HepG2 (cell line): ENCODE measurements at regions not wholly inside any gene's neighbourhood (a gene's known extent, or its start where the extent isn't known, plus 50 kb on each side); places are given as distances from the start of the nearest gene placed in this dataset.
A peak's percentile ranks its signal among the peaks of the same experiment; 100 is the strongest.

Experiments
- ATAC-seq: fragments of 200-7000 bp; cut with Tn5 transposase; 3 replicates; pipeline ENCODE4 v1.9.1; 2020; ENCODE audit warnings: mild to moderate bottlenecking, moderate library complexity
- BruUV-seq: library from RNA; stranded (reverse); fragments of 400-500 nt; replicated peaks from 2 replicates; lab custom pipeline; 2021; lab: Mats Ljungman, UMichigan
- CTCF ChIA-PET: fragments of 300-600 bp; formaldehyde crosslinking; extraction: SDS; loops from one replicate; lab custom pipeline; 2021; ENCODE audit warnings: low total read pairs, inconsistent platforms, low intra/inter-chr PET ratio; lab: Yijun Ruan, JAX
- POLR2A ChIA-PET: fragments of 350-600 bp; sonication (Branson Sonifier 250); formaldehyde crosslinking; loops from one replicate; lab custom pipeline; 2020; ENCODE audit warnings: antibody characterized with exemption, inconsistent platforms; lab: Yijun Ruan, JAX
- DNase-seq: peaks from one replicate; pipeline ENCODE4 v3.0.0-alpha.2; 2015; ENCODE audit warnings: low spot score
- FAIRE-seq: peaks from 3 replicates; lab custom pipeline; 2011; peaks lifted over from hg19 to GRCh38; lab: Jason Lieb, UNC
- H2AFZ ChIP-seq: one replicate; pipeline ENCODE4 v1.6.1; 2011; ENCODE audit warnings: low read length, inconsistent platforms
- H3K27ac ChIP-seq: fragments of 300-600 bp; 3 replicates; pipeline ENCODE4 v1.8.0; 2011; ENCODE audit warnings: mixed run types, mild to moderate bottlenecking, mixed read lengths, low read length, inconsistent platforms; ENCODE audit not compliant: insufficient read depth; ENCODE audit errors: extremely low read length
- H3K27me3 ChIP-seq, 2 experiments: fragments of 200-600 bp in 1 of 2; 2 replicates in 1 of 2; 3 replicates in 1 of 2; pipeline versions ENCODE4 v1.6.0 to v1.8.0; 2011; ENCODE audit warnings: low read length in 2 of 2, mild to moderate bottlenecking in 2 of 2, moderate library complexity in 2 of 2, inconsistent platforms in 1 of 2; ENCODE audit not compliant: insufficient read depth in 2 of 2, control insufficient read depth in 1 of 2
- H3K36me3 ChIP-seq, 2 experiments: fragments of 200-600 bp in 1 of 2; replicated peaks in 1 of 2; 2 replicates in 1 of 2; 3 replicates in 1 of 2; pipeline versions ENCODE4 v1.5.1 to v1.8.0; 2011; ENCODE audit warnings: low read length in 2 of 2, inconsistent platforms in 1 of 2; ENCODE audit not compliant: insufficient read depth in 2 of 2, control insufficient read depth in 1 of 2
- H3K4me1 ChIP-seq: 2 replicates; pipeline ENCODE4 v1.5.1; 2012; ENCODE audit warnings: low read length, inconsistent platforms; ENCODE audit not compliant: insufficient read depth
- H3K4me2 ChIP-seq: 2 replicates; pipeline ENCODE4 v1.6.0; 2011; ENCODE audit warnings: low read depth, low read length, inconsistent platforms
- H3K4me3 ChIP-seq, 3 experiments: fragments of 200-600 bp in 1 of 3; sonication (generic), shearing (Covaris generic) in 1 of 3; replicated peaks in 1 of 3; 2 replicates each; pipeline ENCODE4 v1.5.1; 2011 to 2016; ENCODE audit warnings: low read length in 3 of 3, inconsistent platforms in 2 of 3, low read depth in 2 of 3, mild to moderate bottlenecking in 2 of 3, control low read depth in 1 of 3, mixed read lengths in 1 of 3; ENCODE audit not compliant: insufficient read depth in 1 of 3
- H3K79me2 ChIP-seq: one replicate; pipeline ENCODE4 v1.6.1; 2011; ENCODE audit warnings: low read length, inconsistent platforms; ENCODE audit not compliant: insufficient read depth
- H3K9ac ChIP-seq: 2 replicates; pipeline ENCODE4 v1.6.0; 2011; ENCODE audit warnings: mild to moderate bottlenecking, low read depth, low read length, inconsistent platforms; ENCODE audit not compliant: insufficient read depth
- H3K9me3 ChIP-seq: 2 replicates; pipeline ENCODE4 v1.5.1; 2012; ENCODE audit warnings: mild to moderate bottlenecking, low read length
- H4K20me1 ChIP-seq: 2 replicates; pipeline ENCODE4 v1.6.0; 2011; ENCODE audit warnings: inconsistent platforms, mild to moderate bottlenecking, low read length, moderate library complexity; ENCODE audit not compliant: insufficient read depth
- ARNTL ChIP-seq: sonication (generic); formaldehyde crosslinking; IDR thresholded peaks from 2 replicates; pipeline ENCODE4 v1.4.0; 2020; ENCODE audit warnings: mild to moderate bottlenecking, missing genetic modification reagents
- FOXP1 ChIP-seq, 2 experiments: fragments of 450-650 bp in 1 of 2; IDR thresholded peaks; 2 replicates each; pipeline ENCODE4 v1.6.1; 2017 to 2018; ENCODE audit warnings: antibody characterized with exemption in 1 of 2
- HMG20B ChIP-seq: conservative IDR thresholded peaks from 2 replicates; pipeline ENCODE4 v1.6.1; 2016; ENCODE audit warnings: missing genetic modification reagents, missing compliant biosample characterization
- MEIS2 ChIP-seq: sonication (generic); formaldehyde crosslinking; IDR thresholded peaks from 2 replicates; pipeline ENCODE4 v1.9.0; 2021; ENCODE audit warnings: mild to moderate bottlenecking, missing genetic modification reagents
- PRMT3 ChIP-seq: sonication (generic); formaldehyde crosslinking; IDR thresholded peaks from 2 replicates; pipeline ENCODE4 v1.8.1; 2022; ENCODE audit warnings: low read depth, mild to moderate bottlenecking, moderate library complexity, missing genetic modification reagents, borderline replicate concordance
- SMARCC2 ChIP-seq: fragments of 450-650 bp; IDR thresholded peaks from 2 replicates; pipeline ENCODE4 v1.6.1; 2017; ENCODE audit warnings: antibody characterized with exemption, mild to moderate bottlenecking
- ZFP1 ChIP-seq: IDR thresholded peaks from 2 replicates; pipeline ENCODE4 v1.6.1; 2016
- ZNF660 ChIP-seq: sonication (generic); formaldehyde crosslinking; IDR thresholded peaks from 2 replicates; pipeline ENCODE4 v1.5.1; 2020; ENCODE audit warnings: mild to moderate bottlenecking, low read depth, missing genetic modification reagents, borderline replicate concordance
- ZSCAN29 ChIP-seq: sonication (generic); formaldehyde crosslinking; conservative IDR thresholded peaks from 2 replicates; pipeline ENCODE4 v1.4.0; 2020; ENCODE audit warnings: mild to moderate bottlenecking, missing genetic modification reagents
- WGBS: methylation state at CpG from one replicate; pipeline ENCODE4 v1.1.6; 2017; ENCODE audit warnings: low lambda C conversion rate; 5-methylcytosine and 5-hydroxymethylcytosine counted together
- in situ Hi-C: cut with HindIII; loops from 2 replicates; pipeline ENCODE4 v1.10.0; 2017; ENCODE audit warnings: low pct_unique_long_range_greater_than_20kb; ENCODE audit not compliant: extremely low pct_ligation_motif_present
- intact Hi-C: fragments of 100-400 bp; cut with micrococcal nuclease; formaldehyde crosslinking; loops from one replicate; pipeline ENCODE4 v1.10.0; 2022; ENCODE audit not compliant: unreplicated experiment
- TF ChIP-seq, protein P1 (sequence below): sonication (generic); formaldehyde crosslinking; IDR thresholded peaks from 2 replicates; pipeline ENCODE4 v1.9.0; 2021; ENCODE audit warnings: missing genetic modification reagents, borderline replicate concordance
- TF ChIP-seq, protein P2 (sequence below): sonication (generic); formaldehyde crosslinking; IDR thresholded peaks from 2 replicates; pipeline ENCODE4 v1.5.1; 2020; ENCODE audit warnings: mild to moderate bottlenecking, missing genetic modification reagents, moderate library complexity

- BruUV-seq: no TSS peak
- DNase-seq (no peak), FAIRE-seq (no peak), ATAC-seq (no peak)
- TF ChIP-seq ARNTL: no peak
- peaks cover 9% of the 10 kb centered on the region for H3K4me1 ChIP-seq
- H3K79me2 ChIP-seq: no peaks in the 10 kb centered on the region
- WGBS: 93% methylated on average over 8 of the region's 8 CpGs
- H4K20me1 ChIP-seq: no peaks in the 10 kb centered on the region
- H3K4me3 ChIP-seq: no peak overlapping the region
- in situ Hi-C loops: no loop called here
- no peak overlapping the region for H3K9ac ChIP-seq
- no peak overlapping the region for H3K27ac ChIP-seq
- POLR2A ChIA-PET: no interaction called here
- intact Hi-C loops: no loop called here
- no peak overlapping the region for H2AFZ ChIP-seq
- no peaks in the 10 kb centered on the region for H3K27me3 ChIP-seq
- no peak overlapping the region for H3K4me2 ChIP-seq
- no peaks in the 10 kb centered on the region for H3K9me3 ChIP-seq
- CTCF ChIA-PET: no interaction called here
- H3K36me3 ChIP-seq: no peaks in the 10 kb centered on the region; a peak in 1 of 5 replicates
Measured at GRCh38 chr6:1145768-1146218, 166.1 kb upstream of the FOXQ1 start.

- peak; percentile 36 for FAIRE-seq
- CTCF ChIA-PET: no interaction called here
- Histone ChIP-seq H2AFZ (no peak overlapping the region), H3K27ac (no peak overlapping the region), H3K4me3 (no peak overlapping the region), H4K20me1 (no peaks in the 10 kb centered on the region), H3K79me2 (no peaks in the 10 kb centered on the region), H3K36me3 (no peaks in the 10 kb centered on the region), H3K4me1 (peaks cover 9% of the 10 kb centered on the region), H3K4me2 (no peak overlapping the region), H3K27me3 (no peaks in the 10 kb centered on the region), H3K9ac (no peak overlapping the region), H3K9me3 (no peaks in the 10 kb centered on the region)
- no TSS peak for BruUV-seq
- intact Hi-C loops (no loop called here), in situ Hi-C loops (no loop called here)
- DNase-seq: no peak
- ATAC-seq: no peak
- WGBS: 72% methylated on average over 10 of the region's 10 CpGs
- POLR2A ChIA-PET: no interaction called here
- TF ChIP-seq MEIS2: no peak
- no peak for TF ChIP-seq ZFP1 (CRISPR knock-in tag)
- TF ChIP-seq HMG20B (CRISPR knock-in tag): no peak
- no peak for TF ChIP-seq ZSCAN29 (CRISPR knock-in tag)
- TF ChIP-seq, protein P1, sequence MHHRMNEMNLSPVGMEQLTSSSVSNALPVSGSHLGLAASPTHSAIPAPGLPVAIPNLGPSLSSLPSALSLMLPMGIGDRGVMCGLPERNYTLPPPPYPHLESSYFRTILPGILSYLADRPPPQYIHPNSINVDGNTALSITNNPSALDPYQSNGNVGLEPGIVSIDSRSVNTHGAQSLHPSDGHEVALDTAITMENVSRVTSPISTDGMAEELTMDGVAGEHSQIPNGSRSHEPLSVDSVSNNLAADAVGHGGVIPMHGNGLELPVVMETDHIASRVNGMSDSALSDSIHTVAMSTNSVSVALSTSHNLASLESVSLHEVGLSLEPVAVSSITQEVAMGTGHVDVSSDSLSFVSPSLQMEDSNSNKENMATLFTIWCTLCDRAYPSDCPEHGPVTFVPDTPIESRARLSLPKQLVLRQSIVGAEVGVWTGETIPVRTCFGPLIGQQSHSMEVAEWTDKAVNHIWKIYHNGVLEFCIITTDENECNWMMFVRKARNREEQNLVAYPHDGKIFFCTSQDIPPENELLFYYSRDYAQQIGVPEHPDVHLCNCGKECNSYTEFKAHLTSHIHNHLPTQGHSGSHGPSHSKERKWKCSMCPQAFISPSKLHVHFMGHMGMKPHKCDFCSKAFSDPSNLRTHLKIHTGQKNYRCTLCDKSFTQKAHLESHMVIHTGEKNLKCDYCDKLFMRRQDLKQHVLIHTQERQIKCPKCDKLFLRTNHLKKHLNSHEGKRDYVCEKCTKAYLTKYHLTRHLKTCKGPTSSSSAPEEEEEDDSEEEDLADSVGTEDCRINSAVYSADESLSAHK: no peak
- TF ChIP-seq, protein P2, sequence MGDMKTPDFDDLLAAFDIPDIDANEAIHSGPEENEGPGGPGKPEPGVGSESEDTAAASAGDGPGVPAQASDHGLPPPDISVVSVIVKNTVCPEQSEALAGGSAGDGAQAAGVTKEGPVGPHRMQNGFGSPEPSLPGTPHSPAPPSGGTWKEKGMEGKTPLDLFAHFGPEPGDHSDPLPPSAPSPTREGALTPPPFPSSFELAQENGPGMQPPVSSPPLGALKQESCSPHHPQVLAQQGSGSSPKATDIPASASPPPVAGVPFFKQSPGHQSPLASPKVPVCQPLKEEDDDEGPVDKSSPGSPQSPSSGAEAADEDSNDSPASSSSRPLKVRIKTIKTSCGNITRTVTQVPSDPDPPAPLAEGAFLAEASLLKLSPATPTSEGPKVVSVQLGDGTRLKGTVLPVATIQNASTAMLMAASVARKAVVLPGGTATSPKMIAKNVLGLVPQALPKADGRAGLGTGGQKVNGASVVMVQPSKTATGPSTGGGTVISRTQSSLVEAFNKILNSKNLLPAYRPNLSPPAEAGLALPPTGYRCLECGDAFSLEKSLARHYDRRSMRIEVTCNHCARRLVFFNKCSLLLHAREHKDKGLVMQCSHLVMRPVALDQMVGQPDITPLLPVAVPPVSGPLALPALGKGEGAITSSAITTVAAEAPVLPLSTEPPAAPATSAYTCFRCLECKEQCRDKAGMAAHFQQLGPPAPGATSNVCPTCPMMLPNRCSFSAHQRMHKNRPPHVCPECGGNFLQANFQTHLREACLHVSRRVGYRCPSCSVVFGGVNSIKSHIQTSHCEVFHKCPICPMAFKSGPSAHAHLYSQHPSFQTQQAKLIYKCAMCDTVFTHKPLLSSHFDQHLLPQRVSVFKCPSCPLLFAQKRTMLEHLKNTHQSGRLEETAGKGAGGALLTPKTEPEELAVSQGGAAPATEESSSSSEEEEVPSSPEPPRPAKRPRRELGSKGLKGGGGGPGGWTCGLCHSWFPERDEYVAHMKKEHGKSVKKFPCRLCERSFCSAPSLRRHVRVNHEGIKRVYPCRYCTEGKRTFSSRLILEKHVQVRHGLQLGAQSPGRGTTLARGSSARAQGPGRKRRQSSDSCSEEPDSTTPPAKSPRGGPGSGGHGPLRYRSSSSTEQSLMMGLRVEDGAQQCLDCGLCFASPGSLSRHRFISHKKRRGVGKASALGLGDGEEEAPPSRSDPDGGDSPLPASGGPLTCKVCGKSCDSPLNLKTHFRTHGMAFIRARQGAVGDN: no peak
- TF ChIP-seq PRMT3 (CRISPR knock-in tag): no peak
- no peak for TF ChIP-seq SMARCC2
- no peak for TF ChIP-seq ZNF660
- TF ChIP-seq FOXP1 (IDR thresholded peaks at IDR 0.05): no peak
- no peak for TF ChIP-seq FOXP1 (CRISPR knock-in tag; IDR thresholded peaks at IDR 0.05)
Measured at GRCh38 chr6:1144842-1145767, 166.8 kb upstream of the FOXQ1 start.
